Left forelimb (tissue), 1 donor: ENCODE measurements at regions not wholly inside any gene's neighbourhood (a gene's known extent, or its start where the extent isn't known, plus 50 kb on each side); places are given as distances from the start of the nearest gene placed in this dataset.

Source experiments
- DNase-seq: peaks from one replicate; pipeline ENCODE4 v3.0.0-alpha.2; 2018; ENCODE audit warnings: low spot score

- no peak for DNase-seq
Measured at GRCh38 chr4:175376287-175376977, 435.6 kb downstream of the GPM6A start.

- no peak for DNase-seq
Measured at GRCh38 chr4:175377203-175377602, 434.9 kb downstream of the GPM6A start.

- no peak for DNase-seq
Measured at GRCh38 chr4:175378372-175378771, 433.7 kb downstream of the GPM6A start.

- no peak for DNase-seq
Measured at GRCh38 chr4:175380841-175381240, 431.2 kb downstream of the GPM6A start.

GRCh38 chr4:175385797-175386196 lies 426.3 kb downstream of the GPM6A start:
- no peak for DNase-seq

- no peak for DNase-seq
Measured at GRCh38 chr4:175386776-175387507, 425.1 kb downstream of the GPM6A start.

- DNase-seq: no peak
Measured at GRCh38 chr4:175394208-175394607, 417.9 kb downstream of the GPM6A start.

GRCh38 chr4:175405961-175406360 lies 406.1 kb downstream of the GPM6A start:
- DNase-seq: no peak

- DNase-seq: no peak
Measured at GRCh38 chr4:175407926-175408325, 404.1 kb downstream of the GPM6A start.

GRCh38 chr4:175411251-175411650 lies 400.8 kb downstream of the GPM6A start:
- no peak for DNase-seq

GRCh38 chr4:175412161-175412560 lies 399.9 kb downstream of the GPM6A start:
- DNase-seq: no peak

- DNase-seq: no peak
Measured at GRCh38 chr4:175412746-175413145, 399.3 kb downstream of the GPM6A start.

GRCh38 chr4:175413561-175413960 lies 398.5 kb downstream of the GPM6A start:
- no peak for DNase-seq

- no peak for DNase-seq
Measured at GRCh38 chr4:175414602-175415001, 397.5 kb downstream of the GPM6A start.

GRCh38 chr4:175418516-175418915 lies 393.5 kb downstream of the GPM6A start:
- no peak for DNase-seq

GRCh38 chr4:175419236-175419718 lies 392.8 kb downstream of the GPM6A start:
- DNase-seq: no peak

- no peak for DNase-seq
Measured at GRCh38 chr4:175421506-175421905, 390.6 kb downstream of the GPM6A start.

GRCh38 chr4:175422331-175422730 lies 389.7 kb downstream of the GPM6A start:
- no peak for DNase-seq

- DNase-seq: no peak
Measured at GRCh38 chr4:175424111-175424510, 388.0 kb downstream of the GPM6A start.

- DNase-seq: no peak
Measured at GRCh38 chr4:175427751-175428150, 384.3 kb downstream of the GPM6A start.

GRCh38 chr4:175431694-175432093 lies 380.4 kb downstream of the GPM6A start:
- DNase-seq: no peak

GRCh38 chr4:175435381-175435783 lies 376.7 kb downstream of the GPM6A start:
- no peak for DNase-seq

GRCh38 chr4:175436196-175436595 lies 375.9 kb downstream of the GPM6A start:
- DNase-seq: no peak

- DNase-seq: no peak
Measured at GRCh38 chr4:175440786-175441185, 371.3 kb downstream of the GPM6A start.
